B cell (primary cell): ENCODE measurements at regions not wholly inside any gene's neighbourhood (a gene's known extent, or its start where the extent isn't known, plus 50 kb on each side); places are given as distances from the start of the nearest gene placed in this dataset.

Source experiments
- ATAC-seq: fragments of 200-7000 bp; cut with Tn5 transposase; one replicate; pipeline ENCODE4 v1.10.0; 2021; ENCODE audit warnings: low read depth, mild to moderate bottlenecking, moderate number of reproducible peaks, moderate library complexity
- CTCF ChIA-PET: fragments of 350-600 bp; sonication (Branson Sonifier 250); formaldehyde crosslinking; loops from one replicate; lab custom pipeline; 2021; ENCODE audit warnings: antibody characterized with exemption, inconsistent platforms; lab: Charles Lee
- POLR2A ChIA-PET: fragments of 350-600 bp; sonication (Branson Sonifier 250); formaldehyde crosslinking; loops from one replicate; lab custom pipeline; 2021; ENCODE audit warnings: antibody characterized with exemption; lab: Charles Lee
- DNase-seq: peaks from one replicate; pipeline ENCODE4 v3.0.0; 2013
- H2AFZ ChIP-seq: 2 replicates; pipeline ENCODE4 v1.6.1; 2012; ENCODE audit warnings: mild to moderate bottlenecking, low read depth, low read length; ENCODE audit not compliant: insufficient read depth, poor library complexity, severe bottlenecking
- H3K27ac ChIP-seq, 2 donors: 1 replicate in 1 of 2; 2 replicates in 1 of 2; pipeline ENCODE4 v1.5.1; 2012 to 2013; ENCODE audit warnings: low read length in 2 of 2, mild to moderate bottlenecking in 2 of 2, moderate library complexity in 1 of 2
- H3K27me3 ChIP-seq, 4 experiments: fragments of 200-600 bp in 1 of 4; sonication (generic) in 1 of 4; replicated peaks in 1 of 4; 1 replicate in 2 of 4; 2 replicates in 2 of 4; pipeline versions ENCODE4 v1.6.1 to v1.7.0; 2013 to 2016; ENCODE audit warnings: low read length in 3 of 4, mild to moderate bottlenecking in 2 of 4, mixed read lengths in 1 of 4, moderate library complexity in 1 of 4; ENCODE audit not compliant: insufficient read depth in 4 of 4, control insufficient read depth in 3 of 4; ENCODE audit errors: control extremely low read depth in 1 of 4
- H3K36me3 ChIP-seq, 2 experiments: replicated peaks in 1 of 2; 1 replicate in 1 of 2; 2 replicates in 1 of 2; pipeline versions ENCODE4 v1.6.1 to v1.7.1; 2013; ENCODE audit warnings: low read length in 1 of 2; ENCODE audit not compliant: insufficient read depth in 2 of 2, control insufficient read depth in 1 of 2; ENCODE audit errors: control extremely low read depth in 1 of 2, extremely low read depth in 1 of 2
- H3K4me1 ChIP-seq, 2 donors: fragments of 200-600 bp in 1 of 2; sonication (generic) in 1 of 2; 1 replicate in 1 of 2; 2 replicates in 1 of 2; pipeline versions ENCODE4 v1.5.1 to v1.6.1; 2013 to 2017; ENCODE audit warnings: low read length in 2 of 2; ENCODE audit not compliant: control insufficient read depth in 2 of 2, insufficient read depth in 2 of 2
- H3K4me2 ChIP-seq: replicated peaks from 2 replicates; pipeline ENCODE3; 2012; ENCODE audit warnings: mild to moderate bottlenecking, low read depth, low read length; ENCODE audit not compliant: poor library complexity, severe bottlenecking
- H3K4me3 ChIP-seq, 5 experiments: fragments of 200-600 bp in 1 of 5; sonication (generic) in 1 of 5; 1 replicate in 3 of 5; 2 replicates in 2 of 5; pipeline versions ENCODE4 v1.5.1 to v1.7.0; 2011 to 2016; ENCODE audit warnings: low read length in 4 of 5, mild to moderate bottlenecking in 4 of 5, low read depth in 2 of 5, control low read depth in 1 of 5, moderate library complexity in 1 of 5; ENCODE audit not compliant: insufficient read depth in 1 of 5; ENCODE audit errors: control extremely low read depth in 1 of 5, extremely low read depth in 1 of 5
- H3K79me2 ChIP-seq: fragments of 200-600 bp; sonication (generic); one replicate; pipeline ENCODE4 v1.6.0; 2016; ENCODE audit warnings: low read length; ENCODE audit not compliant: control insufficient read depth, insufficient read depth
- H3K9ac ChIP-seq: fragments of 200-600 bp; sonication (generic); 2 replicates; pipeline ENCODE4 v1.6.1; 2017; ENCODE audit warnings: mild to moderate bottlenecking, low read length, moderate library complexity
- H3K9me3 ChIP-seq, 3 donors: one replicate each; pipeline versions ENCODE4 v1.6.1 to v1.7.1; 2013; ENCODE audit warnings: low read length in 2 of 3; ENCODE audit not compliant: control insufficient read depth in 2 of 3, insufficient read depth in 1 of 3; ENCODE audit errors: control extremely low read depth in 1 of 3
- H4K20me1 ChIP-seq: 2 replicates; pipeline ENCODE4 v1.6.0; 2012; ENCODE audit warnings: mild to moderate bottlenecking, low read length; ENCODE audit not compliant: insufficient read depth, control insufficient read depth, poor library complexity, severe bottlenecking
- H3K27ac Mint-ChIP-seq: one replicate; pipeline ENCODE4 v1.8.0; 2021; ENCODE audit warnings: mixed read lengths
- H3K27me3 Mint-ChIP-seq: one replicate; pipeline ENCODE4 v1.8.0; 2021; ENCODE audit warnings: mixed read lengths
- H3K4me1 Mint-ChIP-seq: one replicate; pipeline ENCODE4 v1.8.0; 2021; ENCODE audit warnings: mixed read lengths
- H3K4me3 Mint-ChIP-seq: one replicate; pipeline ENCODE4 v1.8.0; 2021; ENCODE audit warnings: mixed read lengths
- H3K9me3 Mint-ChIP-seq: one replicate; pipeline ENCODE4 v1.8.0; 2022; ENCODE audit warnings: mixed read lengths; ENCODE audit not compliant: insufficient read depth
- CTCF ChIP-seq: fragments of 200-600 bp; IDR thresholded peaks from one replicate; pipeline ENCODE4 v1.8.0; 2022; ENCODE audit warnings: antibody characterized with exemption, mild to moderate bottlenecking
- EZH2 ChIP-seq: IDR thresholded peaks from 2 replicates; pipeline ENCODE4 v1.6.1; 2012; ENCODE audit warnings: borderline replicate concordance, low read depth, mild to moderate bottlenecking, moderate library complexity, low read length; ENCODE audit not compliant: insufficient read depth, poor library complexity, severe bottlenecking
- WGBS: methylation state at CpG from one replicate; pipeline ENCODE4 v1.1.5; 2013; ENCODE audit warnings: missing lambda C conversion rate; ENCODE audit not compliant: insufficient coverage; 5-methylcytosine and 5-hydroxymethylcytosine counted together
- intact Hi-C: fragments of 100-400 bp; cut with micrococcal nuclease; formaldehyde crosslinking; loops from one replicate; pipeline ENCODE4 v1.10.0; 2022

- H3K4me3 Mint-ChIP-seq = no peak overlapping the region
- Histone ChIP-seq H4K20me1 (no peaks in the 10 kb centered on the region), H3K79me2 (no peaks in the 10 kb centered on the region), H3K9me3 (no peaks in the 10 kb centered on the region), H2AFZ (no peak overlapping the region), H3K36me3 (no peaks in the 10 kb centered on the region), H3K4me1 (peaks cover 4 to 8% of the 10 kb centered on the region in 2 donors), H3K4me2 (no peak overlapping the region), H3K27me3 (peaks cover 0 to 21% (median 7%) of the 10 kb centered on the region in 4 experiments), H3K27ac (no peak overlapping the region), H3K4me3 (no peak overlapping the region), H3K9ac (no peak overlapping the region)
- intact Hi-C loops = no loop called here
- peaks cover 10% of the 10 kb centered on the region for H3K27me3 Mint-ChIP-seq
- POLR2A ChIA-PET = no interaction called here
- DNase-seq = no peak
- TF ChIP-seq EZH2 (no peak), CTCF (no peak)
- H3K27ac Mint-ChIP-seq = no peak overlapping the region
- H3K9me3 Mint-ChIP-seq = no peaks in the 10 kb centered on the region
- peaks cover 7% of the 10 kb centered on the region for H3K4me1 Mint-ChIP-seq
- CTCF ChIA-PET = interaction anchor here (1.1 kb wide), 1 partner anchor 477 kb away, joined by 6 read pairs; no protein-coding TSS in a partner anchor
- ATAC-seq = no peak
Observed at GRCh38 chr6:113381232-113381631, 475.9 kb upstream of the MARCKS start.

GRCh38 chr6:113381959-113382358 is 475.2 kb upstream of the MARCKS start:
- H3K9me3 ChIP-seq = no peaks in the 10 kb centered on the region
- ChIA-PET POLR2A (no interaction called here), CTCF (interaction anchor here (1.1 kb wide), 1 partner anchor 477 kb away, joined by 6 read pairs; no protein-coding TSS in a partner anchor)
- H3K36me3 ChIP-seq = no peaks in the 10 kb centered on the region
- no peak overlapping the region for H3K27ac Mint-ChIP-seq
- no peak overlapping the region for H3K4me2 ChIP-seq
- no peak for TF ChIP-seq EZH2
- no peak for TF ChIP-seq CTCF
- no peak overlapping the region for H3K4me3 ChIP-seq
- peaks cover 10% of the 10 kb centered on the region for H3K27me3 Mint-ChIP-seq
- ATAC-seq = peak; percentile 83
- peaks cover 4 to 8% of the 10 kb centered on the region in 2 donors for H3K4me1 ChIP-seq
- DNase-seq = peak; percentile 51
- intact Hi-C loops = no loop called here
- peaks cover 0 to 18% (median 7%) of the 10 kb centered on the region in 4 experiments for H3K27me3 ChIP-seq
- no peaks in the 10 kb centered on the region for H3K79me2 ChIP-seq
- no peak overlapping the region for H3K9ac ChIP-seq
- no peaks in the 10 kb centered on the region for H4K20me1 ChIP-seq
- no peaks in the 10 kb centered on the region for H3K9me3 Mint-ChIP-seq
- no peak overlapping the region for H3K27ac ChIP-seq
- H3K4me3 Mint-ChIP-seq = no peak overlapping the region
- no CpG with 5 or more reads among the region's 2 CpGs for WGBS
- peaks cover 7% of the 10 kb centered on the region for H3K4me1 Mint-ChIP-seq
- H2AFZ ChIP-seq = no peak overlapping the region
